Activated CD4-positive, alpha-beta T cell treated with anti-CD3 and anti-CD28 coated beads for 36 hours (primary cell): ENCODE measurements at regions not wholly inside any gene's neighbourhood (a gene's known extent, or its start where the extent isn't known, plus 50 kb on each side); places are given as distances from the start of the nearest gene placed in this dataset.

Experiments
- ATAC-seq: fragments of 200-7000 bp; cut with Tn5 transposase; one replicate; pipeline ENCODE4 v1.10.0; 2021; ENCODE audit warnings: mild to moderate bottlenecking, moderate library complexity
- CTCF ChIA-PET: fragments of 350-600 bp; sonication (Branson Sonifier 250); formaldehyde crosslinking; loops from one replicate; lab custom pipeline; 2021; ENCODE audit warnings: antibody characterized with exemption; lab: Charles Lee
- POLR2A ChIA-PET: fragments of 350-600 bp; sonication (Branson Sonifier 250); formaldehyde crosslinking; loops from one replicate; lab custom pipeline; 2021; ENCODE audit warnings: antibody characterized with exemption, inconsistent platforms; lab: Charles Lee
- DNase-seq: peaks from one replicate; pipeline ENCODE4 v3.0.0-alpha.2; 2020
- H3K27ac Mint-ChIP-seq: one replicate; pipeline ENCODE4 v1.8.0; 2021; ENCODE audit warnings: mixed read lengths
- H3K27me3 Mint-ChIP-seq: one replicate; pipeline ENCODE4 v1.8.0; 2021; ENCODE audit warnings: mixed read lengths
- H3K36me3 Mint-ChIP-seq: one replicate; pipeline ENCODE4 v1.8.0; 2021; ENCODE audit warnings: low read depth, mixed read lengths
- H3K4me1 Mint-ChIP-seq: one replicate; pipeline ENCODE4 v1.8.0; 2021; ENCODE audit warnings: mixed read lengths
- H3K4me3 Mint-ChIP-seq: one replicate; pipeline ENCODE4 v1.8.0; 2021; ENCODE audit warnings: mild to moderate bottlenecking, moderate library complexity, mixed read lengths
- H3K9me3 Mint-ChIP-seq: one replicate; pipeline ENCODE4 v1.8.0; 2021; ENCODE audit warnings: low read depth, mixed read lengths
- intact Hi-C, 2 experiments: fragments of 100-400 bp; cut with DNase I in 1 of 2; cut with micrococcal nuclease in 1 of 2; formaldehyde crosslinking; loops; one replicate each; pipeline versions ENCODE4 v1.14.2 to v1.15.1; 2022 to 2024; cut with DNase I, micrococcal nuclease

DNA sequence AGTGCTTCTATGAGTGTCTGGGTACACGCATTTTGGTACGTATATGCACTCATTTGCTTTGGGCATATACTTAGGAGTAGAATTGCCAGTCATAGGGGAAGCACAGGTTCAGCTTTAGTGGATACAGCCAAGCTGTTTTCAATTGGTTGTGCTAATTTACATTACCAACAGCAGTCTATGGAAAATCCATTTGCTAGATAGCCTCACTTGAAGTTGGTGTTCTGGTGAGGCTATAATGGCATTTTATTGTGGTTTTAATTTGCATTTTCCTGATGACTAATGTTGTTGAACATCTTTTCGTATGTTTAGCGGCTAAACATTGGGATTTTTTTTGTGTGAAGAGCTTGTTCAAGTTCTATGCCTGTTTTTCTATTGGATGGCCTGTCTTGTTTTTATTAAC, 76.8 kb upstream of the ANKH start:
- ChIA-PET POLR2A (no interaction called here), CTCF (interaction anchor here (0.6 to 1.2 kb wide), 2 partner anchors 29 to 55 kb away, joined by 3 read pairs; no protein-coding TSS in a partner anchor)
- Mint-ChIP-seq H3K27me3 (no peaks in the 10 kb centered on the region), H3K4me1 (peaks cover 15% of the 10 kb centered on the region), H3K36me3 (no peaks in the 10 kb centered on the region), H3K9me3 (no peaks in the 10 kb centered on the region), H3K27ac (no peak overlapping the region), H3K4me3 (no peak overlapping the region)
- intact Hi-C loops: loop anchor here in 1 of 2 experiments (5.0 kb wide), 1 partner anchor 221 kb away; no protein-coding TSS in a partner anchor
- DNase-seq (no peak), ATAC-seq (no peak)

DNA sequence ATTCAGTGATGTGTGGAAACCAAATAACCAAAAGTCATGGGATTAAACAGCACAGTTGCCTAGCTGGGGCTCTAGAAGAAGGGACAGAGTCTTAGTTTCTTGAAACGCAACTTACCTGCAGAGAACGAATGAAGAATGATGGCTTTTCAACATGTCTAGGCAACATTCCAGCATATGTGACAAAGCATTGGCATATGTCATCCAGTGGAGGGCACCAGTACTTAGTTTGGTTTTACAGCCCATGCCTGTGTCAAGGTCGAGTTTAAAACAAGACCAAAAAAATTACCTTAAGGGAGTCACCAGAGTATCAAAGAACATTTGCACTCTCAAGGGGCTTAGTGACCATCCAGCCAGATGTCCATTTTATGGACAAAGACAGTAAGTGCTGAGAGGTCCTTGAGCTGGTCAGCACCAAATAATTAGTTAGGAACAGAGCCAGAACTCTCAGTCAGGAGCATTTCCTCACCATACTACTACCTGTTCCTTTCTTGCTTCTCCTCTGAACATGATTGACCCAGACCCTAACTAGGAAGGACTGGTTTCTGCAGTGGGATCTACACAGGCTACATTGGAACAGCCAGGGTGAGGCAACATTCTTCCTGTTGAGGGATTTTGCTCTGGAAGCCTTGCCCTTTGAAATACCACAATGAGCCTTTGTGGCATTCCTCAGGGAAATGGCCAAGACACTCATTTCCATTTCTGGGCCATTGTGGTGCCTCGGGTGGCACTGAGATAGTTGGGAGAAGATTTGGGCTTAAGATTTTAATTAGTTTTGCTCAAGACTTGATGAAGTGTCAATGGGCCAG, 75.4 kb upstream of the ANKH start:
- intact Hi-C loops: loop anchor here (1.0 to 5.0 kb wide), 3 partner anchors 56 to 220 kb away; no protein-coding TSS in a partner anchor
- Mint-ChIP-seq H3K4me1 (peaks cover 19% of the 10 kb centered on the region), H3K36me3 (no peaks in the 10 kb centered on the region), H3K27me3 (no peaks in the 10 kb centered on the region), H3K27ac (no peak overlapping the region), H3K4me3 (no peak overlapping the region), H3K9me3 (no peaks in the 10 kb centered on the region)
- ChIA-PET POLR2A (no interaction called here), CTCF (interaction anchor here (0.7 to 3.1 kb wide), 4 partner anchors 9 to 57 kb away, joined by 3 to 17 read pairs (median 4); no protein-coding TSS in a partner anchor)
- peak; percentile 40 for DNase-seq
- ATAC-seq: peak; percentile 95

DNA sequence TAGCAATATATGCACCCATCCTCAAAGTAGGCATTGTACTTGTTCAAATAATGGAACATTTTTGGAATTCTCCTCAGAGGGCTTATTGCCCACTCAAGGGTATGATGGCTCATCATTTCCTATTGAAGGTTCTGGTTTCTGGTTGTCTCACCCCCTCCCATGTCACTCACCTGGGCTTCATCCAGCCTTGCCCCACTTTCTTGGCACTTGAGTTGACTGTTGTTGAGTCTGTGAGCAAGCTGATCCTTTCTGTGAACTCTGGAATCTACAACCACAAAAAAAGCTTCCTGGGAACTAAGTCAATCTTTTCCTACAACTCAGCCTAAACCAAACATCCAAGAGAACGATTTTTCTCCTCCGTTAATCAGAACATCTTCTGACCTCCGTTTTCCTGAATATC, 73.9 kb upstream of the ANKH start:
- no peak overlapping the region for H3K27ac Mint-ChIP-seq
- H3K4me3 Mint-ChIP-seq: no peak overlapping the region
- no peak for DNase-seq
- no peaks in the 10 kb centered on the region for H3K9me3 Mint-ChIP-seq
- no peaks in the 10 kb centered on the region for H3K36me3 Mint-ChIP-seq
- POLR2A ChIA-PET: no interaction called here
- ATAC-seq: no peak
- CTCF ChIA-PET: interaction anchor here (0.6 to 3.1 kb wide), 3 partner anchors 36 to 73 kb away, joined by 3 to 17 read pairs (median 5); no protein-coding TSS in a partner anchor
- intact Hi-C loops: loop anchor here in 1 of 2 experiments (5.0 kb wide), 1 partner anchor 218 kb away; no protein-coding TSS in a partner anchor
- peaks cover 4% of the 10 kb centered on the region for H3K27me3 Mint-ChIP-seq
- H3K4me1 Mint-ChIP-seq: peaks cover 19% of the 10 kb centered on the region

DNA sequence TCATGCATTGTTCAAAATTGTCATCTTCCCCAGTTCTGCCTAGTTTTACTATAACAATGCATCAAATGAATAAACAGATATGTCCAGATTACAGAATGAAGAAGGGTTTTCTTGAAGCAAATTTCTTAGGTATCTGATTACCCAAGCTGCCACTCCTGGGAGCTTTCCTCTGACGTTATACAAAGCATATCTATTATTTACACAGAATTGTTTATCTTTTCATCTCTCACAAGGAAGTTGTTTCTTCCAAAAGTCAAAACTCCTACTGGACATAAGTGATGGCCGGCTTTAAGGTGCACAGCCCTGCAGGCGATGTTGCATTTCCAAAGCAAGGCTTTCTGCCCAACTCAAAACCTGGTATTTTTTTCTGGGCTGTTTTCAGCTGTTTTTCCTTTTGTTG, 73.4 kb upstream of the ANKH start:
- H3K9me3 Mint-ChIP-seq: no peaks in the 10 kb centered on the region
- H3K36me3 Mint-ChIP-seq: no peaks in the 10 kb centered on the region
- DNase-seq (no peak), ATAC-seq (no peak)
- no peak overlapping the region for H3K27ac Mint-ChIP-seq
- CTCF ChIA-PET: interaction anchor here (0.6 to 3.1 kb wide), 4 partner anchors 26 to 72 kb away, joined by 3 to 17 read pairs (median 4); no protein-coding TSS in a partner anchor
- intact Hi-C loops: loop anchor here in 1 of 2 experiments (5.0 kb wide), 1 partner anchor 218 kb away; no protein-coding TSS in a partner anchor
- H3K27me3 Mint-ChIP-seq: peaks cover 4% of the 10 kb centered on the region
- no peak overlapping the region for H3K4me3 Mint-ChIP-seq
- POLR2A ChIA-PET: no interaction called here
- peaks cover 19% of the 10 kb centered on the region for H3K4me1 Mint-ChIP-seq

DNA sequence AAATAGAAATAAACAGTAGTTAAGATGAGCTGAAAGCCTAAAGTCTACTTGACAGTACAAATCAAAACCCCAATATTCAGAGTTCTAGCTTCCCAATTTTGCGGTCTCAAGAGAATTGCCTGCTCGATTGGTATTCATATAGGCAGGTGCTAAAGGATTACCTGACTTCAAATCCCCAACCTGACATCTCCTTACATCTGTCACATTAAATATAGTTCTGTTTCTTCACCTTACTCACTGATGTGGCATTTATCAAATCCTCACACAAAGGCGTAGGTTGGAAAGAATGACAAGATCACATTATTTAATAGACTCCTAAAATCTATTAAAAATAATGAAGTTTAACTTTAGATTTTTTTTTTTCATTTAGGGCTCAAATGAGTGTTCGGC, 72.8 kb upstream of the ANKH start:
- ChIA-PET CTCF (interaction anchor here (1.0 kb wide), 1 partner anchor 27 kb away, joined by 3 read pairs; no protein-coding TSS in a partner anchor), POLR2A (no interaction called here)
- ATAC-seq (no peak), DNase-seq (no peak)
- Mint-ChIP-seq H3K36me3 (no peaks in the 10 kb centered on the region), H3K27me3 (peaks cover 4% of the 10 kb centered on the region), H3K27ac (no peak overlapping the region), H3K4me3 (no peak overlapping the region), H3K9me3 (no peaks in the 10 kb centered on the region), H3K4me1 (peaks cover 19% of the 10 kb centered on the region)
- intact Hi-C loops: no loop called here

DNA sequence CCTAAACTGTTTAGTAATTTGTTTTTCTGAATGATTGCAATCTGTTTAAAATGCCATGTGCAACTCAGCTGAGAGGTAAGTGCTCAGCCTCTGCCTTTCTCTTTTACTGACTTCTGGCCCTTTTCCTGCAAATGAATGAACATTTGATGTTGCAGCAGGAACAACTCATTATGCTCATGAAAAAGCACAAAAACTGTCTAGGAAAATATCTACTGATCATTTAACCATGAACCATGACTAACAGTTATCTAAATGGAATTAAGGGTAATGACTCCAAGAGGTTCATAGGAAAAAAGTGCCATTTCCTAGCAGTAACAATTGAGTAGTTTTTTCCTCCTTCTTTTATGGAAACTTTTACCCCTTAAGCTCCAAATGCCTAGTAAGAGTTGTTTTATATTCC, 70.6 kb upstream of the ANKH start:
- H3K9me3 Mint-ChIP-seq: no peaks in the 10 kb centered on the region
- no peak overlapping the region for H3K27ac Mint-ChIP-seq
- H3K4me1 Mint-ChIP-seq: peaks cover 18% of the 10 kb centered on the region
- H3K4me3 Mint-ChIP-seq: no peak overlapping the region
- CTCF ChIA-PET: interaction anchor here (0.5 to 1.7 kb wide), 2 partner anchors 51 to 312 kb away, joined by 3 to 4 read pairs; no protein-coding TSS in a partner anchor
- POLR2A ChIA-PET: no interaction called here
- H3K27me3 Mint-ChIP-seq: peaks cover 4% of the 10 kb centered on the region
- H3K36me3 Mint-ChIP-seq: no peaks in the 10 kb centered on the region
- ATAC-seq: no peak
- no peak for DNase-seq
- intact Hi-C loops: no loop called here

DNA sequence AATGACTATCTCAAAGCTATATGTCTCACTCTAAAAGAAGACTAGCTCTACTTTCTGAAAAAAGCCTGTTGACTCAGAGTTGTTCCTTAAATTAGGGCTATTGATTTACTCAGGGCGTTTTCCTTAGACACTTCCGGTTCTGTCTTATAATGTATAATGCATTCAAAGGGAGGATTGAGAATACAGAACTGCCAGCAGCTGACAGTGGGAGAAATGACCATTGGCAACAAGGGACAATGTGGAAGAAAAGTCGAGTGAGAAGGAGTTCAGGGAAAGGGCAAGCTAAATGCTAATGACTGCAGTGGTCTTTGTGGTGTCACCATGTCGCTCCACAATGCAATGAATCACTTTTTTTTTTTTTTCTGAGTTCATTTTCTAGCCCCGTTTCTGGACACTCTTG, 65.7 kb upstream of the ANKH start:
- H3K4me1 Mint-ChIP-seq: peaks cover 15% of the 10 kb centered on the region
- intact Hi-C loops: no loop called here
- no peak overlapping the region for H3K27ac Mint-ChIP-seq
- ChIA-PET POLR2A (no interaction called here), CTCF (no interaction called here)
- no peaks in the 10 kb centered on the region for H3K36me3 Mint-ChIP-seq
- H3K9me3 Mint-ChIP-seq: no peaks in the 10 kb centered on the region
- H3K4me3 Mint-ChIP-seq: no peak overlapping the region
- H3K27me3 Mint-ChIP-seq: peaks cover 6% of the 10 kb centered on the region
- DNase-seq (no peak), ATAC-seq (no peak)

DNA sequence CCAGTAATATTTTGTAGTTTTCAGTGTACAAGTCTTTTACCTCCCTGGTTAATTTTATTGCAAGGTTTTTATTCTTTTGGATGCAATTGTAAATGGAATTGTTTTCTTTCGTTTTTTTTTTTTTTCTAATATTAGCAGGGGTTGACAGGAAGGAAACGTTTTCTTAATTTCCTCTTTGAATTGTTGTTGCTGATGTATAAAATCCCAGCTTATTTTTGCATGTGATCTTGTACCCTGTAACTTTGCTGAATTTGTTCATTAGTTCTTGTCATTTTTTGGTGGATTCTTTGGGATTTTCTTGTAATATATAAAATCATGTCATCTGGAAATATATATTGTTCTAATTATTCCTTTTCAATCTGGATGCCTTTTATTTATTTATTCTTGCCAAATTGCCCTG, 65.0 kb upstream of the ANKH start:
- no peak overlapping the region for H3K27ac Mint-ChIP-seq

DNA sequence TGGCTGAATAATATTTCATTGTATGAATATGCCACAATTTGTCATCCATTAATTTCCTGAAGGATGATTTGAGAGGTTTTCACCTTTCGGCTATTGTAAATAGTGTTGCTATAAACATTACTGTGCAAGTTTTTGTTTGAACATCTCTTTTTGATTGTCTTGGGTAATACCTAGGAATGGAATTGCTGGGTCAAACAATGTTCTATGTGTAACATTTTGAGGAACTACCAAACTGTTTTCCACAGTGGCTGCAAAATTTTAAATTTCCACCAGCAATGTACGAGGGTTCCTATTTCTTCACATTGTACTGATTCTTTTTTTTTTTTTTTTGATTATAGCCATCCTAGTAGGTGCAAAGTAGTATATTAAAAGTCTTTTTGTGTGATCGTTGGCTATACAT, 63.8 kb upstream of the ANKH start:
- H3K4me1 Mint-ChIP-seq: peaks cover 17% of the 10 kb centered on the region

More for the DNA sequence above, 65.0 kb upstream of the ANKH start:
- POLR2A ChIA-PET: no interaction called here
- intact Hi-C loops: no loop called here
- no peak for ATAC-seq
- CTCF ChIA-PET: no interaction called here
- Mint-ChIP-seq H3K27me3 (peaks cover 6% of the 10 kb centered on the region), H3K9me3 (no peaks in the 10 kb centered on the region), H3K4me1 (peaks cover 13% of the 10 kb centered on the region), H3K36me3 (no peaks in the 10 kb centered on the region), H3K4me3 (no peak overlapping the region)
- no peak for DNase-seq

DNA sequence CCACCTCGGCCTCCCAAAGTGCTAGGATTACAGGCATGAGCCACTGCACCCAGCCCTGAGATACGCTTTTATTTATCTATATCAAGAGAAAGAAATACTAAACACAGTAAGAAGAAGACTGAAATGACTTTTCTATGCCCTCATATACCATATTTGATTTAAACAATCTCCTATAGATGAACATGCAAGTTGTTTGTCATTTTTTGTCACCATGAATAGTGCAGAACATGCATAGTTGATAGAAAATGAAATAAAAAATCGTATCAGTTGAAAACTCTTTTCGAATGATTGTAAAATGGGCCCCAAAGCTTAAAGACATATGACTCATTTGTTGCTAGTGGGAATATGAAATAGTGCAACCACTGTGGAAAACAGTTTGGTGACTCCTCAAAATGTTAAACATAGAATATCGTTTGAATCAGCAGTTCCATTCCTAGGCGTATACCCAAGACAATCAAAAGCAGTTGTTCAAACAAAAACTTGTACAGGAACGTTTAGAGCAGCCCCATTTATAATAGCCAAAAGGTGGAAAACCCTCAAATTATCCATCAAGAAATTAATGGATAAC, 61.4 kb upstream of the ANKH start:
- Mint-ChIP-seq H3K4me3 (no peak overlapping the region), H3K9me3 (no peaks in the 10 kb centered on the region), H3K27me3 (peaks cover 2% of the 10 kb centered on the region), H3K4me1 (peaks cover 24% of the 10 kb centered on the region), H3K27ac (no peak overlapping the region), H3K36me3 (no peaks in the 10 kb centered on the region)
- ATAC-seq (peak; percentile 81), DNase-seq (no peak)
- ChIA-PET POLR2A (no interaction called here), CTCF (interaction anchor here (0.6 to 1.1 kb wide), 3 partner anchors 41 to 71 kb away, joined by 3 read pairs; no protein-coding TSS in a partner anchor)
- intact Hi-C loops: no loop called here

More for the DNA sequence above, 63.8 kb upstream of the ANKH start:
- ChIA-PET CTCF (no interaction called here), POLR2A (no interaction called here)
- H3K9me3 Mint-ChIP-seq: no peaks in the 10 kb centered on the region
- peaks cover 2% of the 10 kb centered on the region for H3K27me3 Mint-ChIP-seq
- DNase-seq: no peak
- no peaks in the 10 kb centered on the region for H3K36me3 Mint-ChIP-seq
- H3K4me3 Mint-ChIP-seq: no peak overlapping the region
- H3K27ac Mint-ChIP-seq: no peak overlapping the region
- intact Hi-C loops: no loop called here
- no peak for ATAC-seq

DNA sequence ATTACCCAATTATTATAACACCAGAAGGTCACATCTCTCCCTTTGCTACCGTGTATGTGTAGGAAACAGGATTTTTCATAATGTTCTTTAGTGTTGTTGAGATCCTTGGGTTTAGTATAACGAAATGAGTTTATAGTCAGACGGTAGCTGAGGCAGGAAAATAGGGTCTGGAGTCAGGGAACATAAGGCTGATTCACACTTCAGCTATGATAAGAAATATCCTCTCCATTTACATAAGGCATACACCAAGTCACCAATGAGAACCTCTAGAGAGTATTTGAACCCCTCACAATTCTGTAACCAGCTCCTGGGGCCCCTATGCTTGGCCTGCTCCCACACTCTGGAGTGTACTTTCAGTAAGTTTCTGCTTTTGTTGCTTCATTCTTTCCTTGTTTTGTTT, 58.9 kb upstream of the ANKH start:
- DNase-seq: no peak
- intact Hi-C loops: no loop called here
- Mint-ChIP-seq H3K9me3 (no peaks in the 10 kb centered on the region), H3K27me3 (no peaks in the 10 kb centered on the region), H3K36me3 (no peaks in the 10 kb centered on the region), H3K4me1 (peaks cover 40% of the 10 kb centered on the region), H3K4me3 (no peak overlapping the region), H3K27ac (no peak overlapping the region)
- ATAC-seq: no peak
- ChIA-PET CTCF (interaction anchor here (0.9 kb wide), 1 partner anchor 10 kb away, joined by 4 read pairs; no protein-coding TSS in a partner anchor), POLR2A (no interaction called here)
